ENCODE measurements at regions not wholly inside any gene's neighbourhood (a gene's known extent, or its start where the extent isn't known, plus 50 kb on each side); places are given as distances from the start of the nearest gene placed in this dataset.

- TF ChIP-seq CTCF (IDR thresholded peaks at IDR 0.05) (no peak), POLR2A (IDR thresholded peaks at IDR 0.05) (no peak)
These were observed 108.9 kb upstream of the CHD1 start for GRCh38 chr5:99037668-99038067.
